Loucy (cell line): ENCODE measurements at regions not wholly inside any gene's neighbourhood (a gene's known extent, or its start where the extent isn't known, plus 50 kb on each side); places are given as distances from the start of the nearest gene placed in this dataset.

Experiments used
- H2AFZ ChIP-seq: fragments of 200-600 bp; sonication (generic); 2 replicates; pipeline ENCODE4 v1.6.0; 2016; ENCODE audit warnings: antibody characterized with exemption, mild to moderate bottlenecking, low read length, moderate library complexity
- H3F3A ChIP-seq: fragments of 200-600 bp; 2 replicates; pipeline ENCODE4 v1.6.0; 2016; ENCODE audit warnings: antibody characterized with exemption, low read depth, mild to moderate bottlenecking
- H3K27me3 ChIP-seq: fragments of 200-600 bp; sonication (generic); 2 replicates; pipeline ENCODE4 v1.6.1; 2014; ENCODE audit warnings: low read length, mild to moderate bottlenecking; ENCODE audit not compliant: insufficient read depth, poor library complexity, severe bottlenecking
- H3K36me3 ChIP-seq: fragments of 200-600 bp; sonication (generic); 2 replicates; pipeline ENCODE4 v1.6.1; 2016; ENCODE audit warnings: low read length; ENCODE audit not compliant: insufficient read depth
- H3K4me1 ChIP-seq: fragments of 200-600 bp; sonication (generic); 2 replicates; pipeline ENCODE4 v1.5.1; 2014; ENCODE audit warnings: low read length, mild to moderate bottlenecking; ENCODE audit not compliant: insufficient read depth, poor library complexity, severe bottlenecking
- H3K4me2 ChIP-seq: fragments of 200-600 bp; sonication (generic); 2 replicates; pipeline ENCODE4 v1.6.0; 2014; ENCODE audit warnings: antibody characterized with exemption, low read length, low read depth, mild to moderate bottlenecking; ENCODE audit not compliant: poor library complexity, severe bottlenecking
- H3K4me3 ChIP-seq: fragments of 200-600 bp; sonication (generic); 2 replicates; pipeline ENCODE4 v1.5.1; 2014; ENCODE audit warnings: low read length, mild to moderate bottlenecking, mixed read lengths; ENCODE audit not compliant: poor library complexity, severe bottlenecking
- H3K79me2 ChIP-seq: fragments of 200-600 bp; sonication (generic); 2 replicates; pipeline ENCODE4 v1.6.1; 2014; ENCODE audit warnings: low read length; ENCODE audit not compliant: insufficient read depth
- H3K9ac ChIP-seq: fragments of 200-600 bp; sonication (generic); 2 replicates; pipeline ENCODE4 v1.6.0; 2014; ENCODE audit warnings: mild to moderate bottlenecking, low read depth, low read length, moderate library complexity; ENCODE audit not compliant: poor library complexity, severe bottlenecking
- H3K9me2 ChIP-seq: fragments of 200-600 bp; sonication (generic); replicated peaks from 2 replicates; pipeline ENCODE4 v1.6.1; 2016; ENCODE audit warnings: low read depth, low read length, mixed read lengths
- H3K9me3 ChIP-seq: fragments of 200-600 bp; sonication (generic); 2 replicates; pipeline ENCODE4 v1.6.1; 2014; ENCODE audit warnings: mild to moderate bottlenecking, antibody characterized with exemption, low read length, low read depth; ENCODE audit not compliant: insufficient read depth
- H4K20me1 ChIP-seq: fragments of 200-600 bp; sonication (generic); 2 replicates; pipeline ENCODE4 v1.6.0; 2014; ENCODE audit warnings: antibody characterized with exemption, low read length, mild to moderate bottlenecking; ENCODE audit not compliant: insufficient read depth, poor library complexity, severe bottlenecking
- EZH2phosphoT487 ChIP-seq: fragments of 200-600 bp; IDR thresholded peaks from 2 replicates; pipeline ENCODE4 v1.6.1; 2018; ENCODE audit warnings: antibody characterized with exemption, mild to moderate bottlenecking, moderate library complexity, borderline replicate concordance
- TF ChIP-seq, protein P1 (sequence below): fragments of 200-600 bp; sonication (generic); conservative IDR thresholded peaks from 2 replicates; pipeline ENCODE4 v1.5.1; 2014; ENCODE audit warnings: mild to moderate bottlenecking, antibody characterized with exemption, low read length

DNA sequence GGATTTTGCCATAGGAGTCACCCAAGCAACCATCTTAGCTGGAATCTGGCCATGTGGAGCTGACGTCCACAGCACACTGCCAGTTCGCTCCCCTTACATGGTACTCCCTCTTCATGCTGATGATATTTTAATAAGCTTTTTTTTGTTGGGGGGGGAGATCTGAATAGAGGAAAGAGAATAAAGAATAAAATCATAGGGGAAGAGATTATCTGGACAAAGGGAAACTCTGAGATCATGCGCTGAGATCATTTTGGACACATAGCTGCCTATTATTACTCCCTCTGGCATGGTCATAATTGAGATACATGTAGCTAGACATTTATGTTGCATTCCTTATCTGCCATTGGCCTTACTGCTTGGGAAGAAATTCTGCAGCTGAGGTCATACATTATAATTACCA, 282.7 kb downstream of the HTR7 start:
- no peaks in the 10 kb centered on the region for H3K9me2 ChIP-seq
- no peak overlapping the region for H3K4me2 ChIP-seq
- no peaks in the 10 kb centered on the region for H3F3A ChIP-seq
- no peak overlapping the region for H2AFZ ChIP-seq
- no peaks in the 10 kb centered on the region for H3K36me3 ChIP-seq
- H3K9ac ChIP-seq, result no peak overlapping the region
- no peaks in the 10 kb centered on the region for H3K4me1 ChIP-seq
- H4K20me1 ChIP-seq, result no peaks in the 10 kb centered on the region
- no peaks in the 10 kb centered on the region for H3K9me3 ChIP-seq
- no peak overlapping the region for H3K4me3 ChIP-seq
- no peak for TF ChIP-seq EZH2phosphoT487
- TF ChIP-seq, protein P1, sequence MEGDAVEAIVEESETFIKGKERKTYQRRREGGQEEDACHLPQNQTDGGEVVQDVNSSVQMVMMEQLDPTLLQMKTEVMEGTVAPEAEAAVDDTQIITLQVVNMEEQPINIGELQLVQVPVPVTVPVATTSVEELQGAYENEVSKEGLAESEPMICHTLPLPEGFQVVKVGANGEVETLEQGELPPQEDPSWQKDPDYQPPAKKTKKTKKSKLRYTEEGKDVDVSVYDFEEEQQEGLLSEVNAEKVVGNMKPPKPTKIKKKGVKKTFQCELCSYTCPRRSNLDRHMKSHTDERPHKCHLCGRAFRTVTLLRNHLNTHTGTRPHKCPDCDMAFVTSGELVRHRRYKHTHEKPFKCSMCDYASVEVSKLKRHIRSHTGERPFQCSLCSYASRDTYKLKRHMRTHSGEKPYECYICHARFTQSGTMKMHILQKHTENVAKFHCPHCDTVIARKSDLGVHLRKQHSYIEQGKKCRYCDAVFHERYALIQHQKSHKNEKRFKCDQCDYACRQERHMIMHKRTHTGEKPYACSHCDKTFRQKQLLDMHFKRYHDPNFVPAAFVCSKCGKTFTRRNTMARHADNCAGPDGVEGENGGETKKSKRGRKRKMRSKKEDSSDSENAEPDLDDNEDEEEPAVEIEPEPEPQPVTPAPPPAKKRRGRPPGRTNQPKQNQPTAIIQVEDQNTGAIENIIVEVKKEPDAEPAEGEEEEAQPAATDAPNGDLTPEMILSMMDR, result no peak
- H3K79me2 ChIP-seq, result no peaks in the 10 kb centered on the region
- no peaks in the 10 kb centered on the region for H3K27me3 ChIP-seq

DNA sequence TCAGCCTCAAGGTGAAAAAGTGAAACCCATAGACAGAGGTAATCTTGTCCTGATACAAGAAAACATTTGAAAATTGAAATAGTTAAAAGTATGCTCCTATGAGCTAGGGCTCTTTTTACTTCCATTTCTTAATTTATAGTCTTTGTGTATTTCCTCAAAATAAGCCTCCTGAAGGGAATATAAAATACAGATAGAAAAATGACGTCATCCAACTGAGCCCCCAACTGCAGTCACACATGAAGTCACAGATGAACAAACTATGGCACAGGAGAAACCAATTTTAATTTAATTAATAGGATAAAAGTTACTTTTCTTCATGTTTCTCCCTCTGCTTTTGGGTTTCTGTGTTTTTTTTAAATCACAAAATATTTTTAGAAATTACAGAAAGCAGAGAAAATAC, 280.3 kb downstream of the HTR7 start:
- Histone ChIP-seq H3K9me2 (no peaks in the 10 kb centered on the region), H3K4me2 (no peak overlapping the region), H3K9ac (no peak overlapping the region), H3K79me2 (no peaks in the 10 kb centered on the region), H4K20me1 (no peaks in the 10 kb centered on the region), H3F3A (no peaks in the 10 kb centered on the region), H2AFZ (no peak overlapping the region), H3K4me3 (no peak overlapping the region), H3K27me3 (no peaks in the 10 kb centered on the region), H3K9me3 (no peaks in the 10 kb centered on the region), H3K4me1 (no peaks in the 10 kb centered on the region), H3K36me3 (no peaks in the 10 kb centered on the region)
- TF ChIP-seq, protein P1, result no peak
- TF ChIP-seq EZH2phosphoT487, result no peak

DNA sequence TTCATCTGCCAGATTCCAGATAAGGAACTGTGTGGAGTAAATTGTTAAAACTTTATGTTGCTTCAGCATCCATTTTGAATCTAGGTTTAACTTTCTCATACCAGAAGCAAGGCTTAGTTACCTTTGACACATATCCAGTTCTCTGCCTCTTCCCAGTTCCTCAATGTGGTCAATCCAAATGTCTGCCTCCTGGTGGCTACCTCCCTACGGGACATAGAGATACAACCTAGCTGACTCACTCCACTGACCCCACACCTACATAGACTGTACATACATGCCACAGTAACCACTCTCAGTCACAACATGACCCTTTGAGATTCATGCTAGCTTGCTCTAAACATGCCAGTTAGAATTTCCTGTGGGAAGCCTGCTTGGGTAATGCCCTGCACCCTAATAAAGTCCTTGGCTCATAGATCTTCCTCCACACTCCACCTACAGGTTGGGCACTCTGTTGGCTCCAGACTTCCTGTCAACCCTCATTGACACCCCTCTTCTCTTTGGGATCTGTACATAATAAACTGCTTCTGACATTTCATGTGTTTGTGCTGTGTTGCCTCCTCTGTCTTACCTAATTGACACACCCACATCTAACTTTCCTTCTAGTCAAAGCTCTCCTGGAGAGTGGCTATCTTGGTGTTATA, 278.1 kb downstream of the HTR7 start:
- Histone ChIP-seq H3K36me3 (no peaks in the 10 kb centered on the region), H2AFZ (no peak overlapping the region), H4K20me1 (no peaks in the 10 kb centered on the region)

More for the DNA sequence above, 278.1 kb downstream of the HTR7 start:
- Histone ChIP-seq H3F3A (no peaks in the 10 kb centered on the region), H3K4me1 (no peaks in the 10 kb centered on the region), H3K4me3 (no peak overlapping the region), H3K9ac (no peak overlapping the region), H3K9me3 (no peaks in the 10 kb centered on the region), H3K4me2 (no peak overlapping the region), H3K27me3 (no peaks in the 10 kb centered on the region), H3K79me2 (no peaks in the 10 kb centered on the region), H3K9me2 (no peaks in the 10 kb centered on the region)
- TF ChIP-seq, protein P1, result no peak
- no peak for TF ChIP-seq EZH2phosphoT487
